Kidney (tissue), 13 donors: ENCODE measurements at regions not wholly inside any gene's neighbourhood (a gene's known extent, or its start where the extent isn't known, plus 50 kb on each side); places are given as distances from the start of the nearest gene placed in this dataset.

Source experiments
- DNase-seq, 5 donors: peaks; one replicate each; pipeline ENCODE4 v3.0.0-alpha.2; 2013 to 2020
- FAIRE-seq: peaks from 2 replicates; lab custom pipeline; 2012; peaks lifted over from hg19 to GRCh38; lab: Jason Lieb, UNC
- H3K27ac ChIP-seq, 2 donors: one replicate each; pipeline ENCODE4 v1.7.0; 2013; ENCODE audit warnings: low read depth in 2 of 2, low read length in 2 of 2, inconsistent platforms in 1 of 2
- H3K27me3 ChIP-seq: one replicate; pipeline ENCODE4 v1.7.1; 2013; ENCODE audit warnings: low read length, inconsistent platforms; ENCODE audit not compliant: control insufficient read depth, insufficient read depth
- H3K36me3 ChIP-seq, 3 donors: one replicate each; pipeline versions ENCODE4 v1.7.0 to v1.7.1; 2013; ENCODE audit warnings: low read length in 3 of 3, control low read depth in 1 of 3, inconsistent platforms in 1 of 3; ENCODE audit not compliant: insufficient read depth in 3 of 3, control insufficient read depth in 2 of 3
- H3K4me1 ChIP-seq, 3 donors: one replicate each; pipeline versions ENCODE4 v1.7.0 to v1.7.1; 2013; ENCODE audit warnings: low read length in 3 of 3, inconsistent platforms in 1 of 3, low read depth in 1 of 3; ENCODE audit not compliant: control insufficient read depth in 2 of 3, insufficient read depth in 2 of 3
- H3K4me3 ChIP-seq, 3 donors: one replicate each; pipeline versions ENCODE4 v1.7.0 to v1.8.1; 2013; ENCODE audit warnings: low read length in 3 of 3, control low read depth in 1 of 3, inconsistent platforms in 1 of 3
- H3K9ac ChIP-seq, 3 donors: one replicate each; pipeline versions ENCODE4 v1.7.0 to v1.7.1; 2013; ENCODE audit warnings: low read length in 3 of 3, control low read depth in 1 of 3, inconsistent platforms in 1 of 3
- H3K9me3 ChIP-seq, 3 donors: one replicate each; pipeline versions ENCODE4 v1.7.0 to v1.7.1; 2013; ENCODE audit warnings: low read length in 3 of 3, control low read depth in 1 of 3, inconsistent platforms in 1 of 3; ENCODE audit not compliant: control insufficient read depth in 2 of 3, insufficient read depth in 1 of 3
- intact Hi-C: fragments of 100-400 bp; cut with DNase I; formaldehyde crosslinking; loops from one replicate; pipeline ENCODE4 v1.11.1; 2022
- TF ChIP-seq, protein P1 (sequence below): IDR thresholded peaks from 3 replicates; pipeline ENCODE4 v1.5.1; 2012; ENCODE audit warnings: mild to moderate bottlenecking, moderate library complexity, borderline replicate concordance; ENCODE audit not compliant: insufficient read depth; ENCODE audit errors: extremely low read depth
- donor health status: control.
- donor health status: control.
- donor health status: control.
- donor health status: control.
- donor health status: control.
- donor health status: DM: yes; HTN: yes; CAD: no.
- donor health status: Normal renal cell carcinoma (clear cell type).

DNA sequence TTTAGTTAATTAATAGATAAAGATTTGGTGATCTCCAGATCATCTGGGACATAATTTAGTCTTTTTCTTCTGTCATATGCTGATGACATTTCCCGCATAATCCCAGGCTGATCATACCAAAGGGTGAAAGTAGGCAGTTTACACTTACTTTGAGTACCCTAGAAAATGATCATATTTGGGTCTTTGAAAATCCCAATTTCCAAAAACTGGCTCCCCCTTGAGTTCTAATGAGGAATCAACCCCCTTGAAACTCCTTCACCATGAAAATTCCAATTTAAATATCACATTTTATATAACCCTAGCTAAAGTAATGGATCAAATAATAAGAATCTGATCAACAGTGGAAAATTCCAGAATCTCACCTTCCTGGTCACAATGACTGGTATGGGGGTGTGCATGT lies 223.4 kb downstream of the NAF1 start:
- no peaks in the 10 kb centered on the region for H3K27me3 ChIP-seq
- no peaks in the 10 kb centered on the region for H3K4me1 ChIP-seq
- H3K9ac ChIP-seq: no peak overlapping the region
- DNase-seq: no peak
- intact Hi-C loops: no loop called here
- no peaks in the 10 kb centered on the region for H3K9me3 ChIP-seq
- H3K27ac ChIP-seq: no peak overlapping the region
- no peak for FAIRE-seq
- H3K4me3 ChIP-seq: no peak overlapping the region
- no peaks in the 10 kb centered on the region for H3K36me3 ChIP-seq
- TF ChIP-seq, protein P1, sequence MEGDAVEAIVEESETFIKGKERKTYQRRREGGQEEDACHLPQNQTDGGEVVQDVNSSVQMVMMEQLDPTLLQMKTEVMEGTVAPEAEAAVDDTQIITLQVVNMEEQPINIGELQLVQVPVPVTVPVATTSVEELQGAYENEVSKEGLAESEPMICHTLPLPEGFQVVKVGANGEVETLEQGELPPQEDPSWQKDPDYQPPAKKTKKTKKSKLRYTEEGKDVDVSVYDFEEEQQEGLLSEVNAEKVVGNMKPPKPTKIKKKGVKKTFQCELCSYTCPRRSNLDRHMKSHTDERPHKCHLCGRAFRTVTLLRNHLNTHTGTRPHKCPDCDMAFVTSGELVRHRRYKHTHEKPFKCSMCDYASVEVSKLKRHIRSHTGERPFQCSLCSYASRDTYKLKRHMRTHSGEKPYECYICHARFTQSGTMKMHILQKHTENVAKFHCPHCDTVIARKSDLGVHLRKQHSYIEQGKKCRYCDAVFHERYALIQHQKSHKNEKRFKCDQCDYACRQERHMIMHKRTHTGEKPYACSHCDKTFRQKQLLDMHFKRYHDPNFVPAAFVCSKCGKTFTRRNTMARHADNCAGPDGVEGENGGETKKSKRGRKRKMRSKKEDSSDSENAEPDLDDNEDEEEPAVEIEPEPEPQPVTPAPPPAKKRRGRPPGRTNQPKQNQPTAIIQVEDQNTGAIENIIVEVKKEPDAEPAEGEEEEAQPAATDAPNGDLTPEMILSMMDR: no peak

DNA sequence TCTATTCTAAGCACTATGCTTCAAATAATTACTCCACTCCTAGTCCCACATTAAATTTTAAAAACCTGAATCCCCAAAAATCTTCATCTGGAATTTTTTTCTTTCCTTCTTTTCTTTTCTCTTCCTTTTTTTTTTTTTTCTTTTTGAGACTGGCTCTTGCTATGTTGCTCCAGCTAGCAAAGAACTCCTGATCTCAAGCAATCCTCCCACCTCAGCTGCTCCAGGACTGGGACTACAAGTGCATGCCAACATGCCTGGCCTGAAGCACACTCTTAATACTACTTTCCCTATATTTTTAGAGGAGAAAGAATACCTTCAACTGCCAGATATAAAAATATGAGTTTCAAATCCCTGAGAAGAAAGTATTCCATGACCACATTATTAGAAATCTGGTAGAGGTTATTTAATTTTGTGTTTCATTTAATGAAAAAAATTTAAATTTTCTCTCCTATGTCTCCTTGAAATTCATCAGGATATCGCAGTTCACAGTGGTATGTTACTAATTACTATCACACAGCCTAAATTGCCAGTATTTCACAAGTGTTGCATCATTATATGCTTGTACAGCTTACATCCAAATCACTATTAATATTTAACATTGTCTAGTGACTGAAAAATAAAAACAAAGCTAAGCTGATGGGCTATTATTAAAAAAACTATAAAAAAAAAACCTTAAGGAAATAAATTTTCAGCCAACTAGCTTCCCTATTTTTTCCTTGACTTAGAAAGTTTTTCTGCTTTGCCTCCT lies 227.8 kb downstream of the NAF1 start:
- TF ChIP-seq, protein P1: no peak
- H3K4me3 ChIP-seq: no peak overlapping the region
- DNase-seq (no peak), FAIRE-seq (no peak)
- H3K9me3 ChIP-seq: no peaks in the 10 kb centered on the region
- no peak overlapping the region for H3K9ac ChIP-seq
- intact Hi-C loops: no loop called here
- H3K36me3 ChIP-seq: no peaks in the 10 kb centered on the region
- H3K4me1 ChIP-seq: no peaks in the 10 kb centered on the region
- H3K27me3 ChIP-seq: no peaks in the 10 kb centered on the region
- H3K27ac ChIP-seq: no peak overlapping the region

DNA sequence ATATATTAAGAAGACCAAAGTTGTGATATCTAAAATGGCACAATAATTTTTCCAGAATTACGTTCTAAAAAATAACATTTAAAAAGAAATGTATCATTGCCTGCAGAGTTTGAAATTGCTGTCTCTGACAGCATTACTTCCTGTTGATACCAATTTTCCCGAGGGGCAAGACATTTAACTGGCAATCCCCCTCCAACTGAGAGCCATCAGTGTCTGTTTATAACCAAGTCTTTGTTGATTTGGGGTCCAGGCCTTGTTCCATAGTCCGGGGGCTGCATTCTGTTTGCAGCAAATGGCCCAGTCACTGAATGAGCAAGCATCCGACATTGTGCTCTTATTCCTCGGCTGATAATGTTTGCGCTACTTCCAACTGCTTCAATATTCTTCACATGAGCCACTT lies 231.5 kb downstream of the NAF1 start:
- intact Hi-C loops: no loop called here
- Histone ChIP-seq H3K9ac (no peak overlapping the region), H3K4me3 (no peak overlapping the region), H3K27ac (no peak overlapping the region), H3K27me3 (no peaks in the 10 kb centered on the region), H3K4me1 (no peaks in the 10 kb centered on the region), H3K36me3 (no peaks in the 10 kb centered on the region), H3K9me3 (no peaks in the 10 kb centered on the region)
- TF ChIP-seq, protein P1: no peak
- FAIRE-seq (no peak), DNase-seq (no peak)
